ENCODE measurements at regions not wholly inside any gene's neighbourhood (a gene's known extent, or its start where the extent isn't known, plus 50 kb on each side); places are given as distances from the start of the nearest gene placed in this dataset.

GRCh38 chr6:105978974-105979373 is 107.2 kb upstream of the PRDM1 start:
- no peak for TF ChIP-seq CTCF (IDR thresholded peaks at IDR 0.05)
- TF ChIP-seq POLR2A (IDR thresholded peaks at IDR 0.05): no peak

Data from testis (tissue), 2 donors.